ENCODE measurements at regions not wholly inside any gene's neighbourhood (a gene's known extent, or its start where the extent isn't known, plus 50 kb on each side); places are given as distances from the start of the nearest gene placed in this dataset.

GRCh38 chr9:18022642-18023041, 443.8 kb downstream of the SH3GL2 start:
- Histone ChIP-seq H3F3A (ENCODE audit: insufficient read depth, low read length) (no peaks in the 10 kb centered on the region), H3K9ac (ENCODE audit: low read length) (no peak overlapping the region), H3K36me3 (replicated peaks; ENCODE audit: insufficient read depth, low read length) (no peaks in the 10 kb centered on the region), H2AFZ (ENCODE audit: low read length) (no peak overlapping the region), H3K4me3 (ENCODE audit: low read length) (no peak overlapping the region), H4K20me1 (ENCODE audit: insufficient read depth, low read length) (no peaks in the 10 kb centered on the region), H3K79me2 (ENCODE audit: low read length) (no peaks in the 10 kb centered on the region), H3K27me3 (replicated peaks; ENCODE audit: insufficient read depth, low read length) (no peaks in the 10 kb centered on the region), H3K9me2 (replicated peaks; ENCODE audit: insufficient read depth, low read length) (no peaks in the 10 kb centered on the region), H3K4me1 (ENCODE audit: low read length) (no peaks in the 10 kb centered on the region), H3K9me3 (replicated peaks; ENCODE audit: insufficient read depth, low read length) (no peaks in the 10 kb centered on the region), H3K4me2 (ENCODE audit: low read depth, low read length) (no peak overlapping the region), H3K27ac (ENCODE audit: low read length) (no peak overlapping the region)
- no peak for TF ChIP-seq EZH2phosphoT487 (IDR thresholded peaks at IDR 0.05; ENCODE audit: low read length)
- no peak for TF ChIP-seq CTCF (IDR thresholded peaks at IDR 0.05; ENCODE audit: low read length)
- TF ChIP-seq EZH2 (optimal IDR thresholded peaks at IDR 0.05; ENCODE audit: low read depth, low read length): no peak
- DNase-seq: no peak

GRCh38 chr9:18023332-18023731, 444.5 kb downstream of the SH3GL2 start:
- no peaks in the 10 kb centered on the region for H3K79me2 ChIP-seq (ENCODE audit: low read length)
- no peaks in the 10 kb centered on the region for H3K36me3 ChIP-seq (replicated peaks; ENCODE audit: insufficient read depth, low read length)
- no peak for DNase-seq
- no peaks in the 10 kb centered on the region for H3F3A ChIP-seq (ENCODE audit: insufficient read depth, low read length)
- no peak overlapping the region for H2AFZ ChIP-seq (ENCODE audit: low read length)
- no peaks in the 10 kb centered on the region for H3K4me1 ChIP-seq (ENCODE audit: low read length)
- TF ChIP-seq EZH2phosphoT487 (IDR thresholded peaks at IDR 0.05; ENCODE audit: low read length) (no peak), CTCF (IDR thresholded peaks at IDR 0.05; ENCODE audit: low read length) (no peak), EZH2 (optimal IDR thresholded peaks at IDR 0.05; ENCODE audit: low read depth, low read length) (no peak)
- no peaks in the 10 kb centered on the region for H4K20me1 ChIP-seq (ENCODE audit: insufficient read depth, low read length)
- no peak overlapping the region for H3K4me3 ChIP-seq (ENCODE audit: low read length)
- H3K27ac ChIP-seq (ENCODE audit: low read length): no peak overlapping the region
- no peak overlapping the region for H3K4me2 ChIP-seq (ENCODE audit: low read depth, low read length)
- H3K9me3 ChIP-seq (replicated peaks; ENCODE audit: insufficient read depth, low read length): no peaks in the 10 kb centered on the region
- H3K9ac ChIP-seq (ENCODE audit: low read length): no peak overlapping the region
- no peaks in the 10 kb centered on the region for H3K9me2 ChIP-seq (replicated peaks; ENCODE audit: insufficient read depth, low read length)
- H3K27me3 ChIP-seq (replicated peaks; ENCODE audit: insufficient read depth, low read length): no peaks in the 10 kb centered on the region

GRCh38 chr9:18032636-18033035, 441.3 kb upstream of the ADAMTSL1 start:
- H3K9me3 ChIP-seq (replicated peaks; ENCODE audit: insufficient read depth, low read length): no peaks in the 10 kb centered on the region

More at GRCh38 chr9:18032636-18033035, 441.3 kb upstream of the ADAMTSL1 start:
- Histone ChIP-seq H3K4me2 (ENCODE audit: low read depth, low read length) (no peak overlapping the region), H4K20me1 (ENCODE audit: insufficient read depth, low read length) (no peaks in the 10 kb centered on the region), H3K4me3 (ENCODE audit: low read length) (no peak overlapping the region), H3F3A (ENCODE audit: insufficient read depth, low read length) (no peaks in the 10 kb centered on the region), H3K4me1 (ENCODE audit: low read length) (no peaks in the 10 kb centered on the region), H3K27me3 (replicated peaks; ENCODE audit: insufficient read depth, low read length) (no peaks in the 10 kb centered on the region), H3K27ac (ENCODE audit: low read length) (no peak overlapping the region), H3K79me2 (ENCODE audit: low read length) (no peaks in the 10 kb centered on the region), H3K9me2 (replicated peaks; ENCODE audit: insufficient read depth, low read length) (no peaks in the 10 kb centered on the region), H2AFZ (ENCODE audit: low read length) (no peak overlapping the region), H3K36me3 (replicated peaks; ENCODE audit: insufficient read depth, low read length) (no peaks in the 10 kb centered on the region), H3K9ac (ENCODE audit: low read length) (no peak overlapping the region)
- DNase-seq: no peak
- TF ChIP-seq EZH2phosphoT487 (IDR thresholded peaks at IDR 0.05; ENCODE audit: low read length) (no peak), CTCF (IDR thresholded peaks at IDR 0.05; ENCODE audit: low read length) (no peak), EZH2 (optimal IDR thresholded peaks at IDR 0.05; ENCODE audit: low read depth, low read length) (no peak)

Measured in MM.1S (cell line).